Left colon (tissue), 2 donors: ENCODE measurements at regions not wholly inside any gene's neighbourhood (a gene's known extent, or its start where the extent isn't known, plus 50 kb on each side); places are given as distances from the start of the nearest gene placed in this dataset.
A peak's percentile ranks its signal among the peaks of the same experiment; 100 is the strongest.

Source experiments
- ATAC-seq: fragments of 200-7000 bp; cut with Tn5 transposase; one replicate; pipeline ENCODE4 v1.9.1; 2020; ENCODE audit warnings: mild to moderate bottlenecking, moderate library complexity
- DNase-seq, 2 donors: peaks; one replicate each; pipeline ENCODE4 v3.0.0-alpha.2; 2020
- intact Hi-C, 2 donors: fragments of 100-400 bp; cut with DNase I in 1 of 2; cut with micrococcal nuclease in 1 of 2; formaldehyde crosslinking; loops; one replicate each; pipeline versions ENCODE4 v1.11.2 to v1.14.0; 2022; cut with DNase I, micrococcal nuclease
- donor health status: DM: no; HTN: no; CAD: no.
- donor health status: DM: yes; HTN: yes; CAD: no.

GRCh38 chr1:183719289-183719688 is 66.2 kb upstream of the APOBEC4 start:
- intact Hi-C loops = no loop called here
- no peak for DNase-seq
- peak; percentile 44 for ATAC-seq

DNA sequence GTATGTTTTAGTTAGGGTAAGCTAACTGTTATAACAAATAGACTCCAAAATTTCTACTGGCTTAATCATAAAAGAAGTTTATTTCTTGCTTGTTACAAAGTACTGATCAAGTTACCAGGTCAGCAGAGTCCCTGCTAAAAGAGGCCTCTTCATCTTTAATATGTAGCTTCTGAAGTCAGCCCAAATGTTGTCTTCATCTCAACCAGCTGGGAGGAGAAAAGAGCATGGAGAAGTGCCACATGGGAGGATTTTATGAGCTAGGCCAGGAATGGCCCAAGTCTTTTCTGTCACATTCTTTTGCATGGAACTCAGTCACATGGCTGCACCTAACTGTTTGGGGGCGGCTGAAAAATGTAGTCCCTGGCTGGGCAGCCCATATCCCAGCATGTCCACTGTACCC is 63.2 kb upstream of the APOBEC4 start:
- DNase-seq (no peak), ATAC-seq (no peak)
- intact Hi-C loops = no loop called here

GRCh38 chr1:183711741-183712361 is 58.7 kb upstream of the APOBEC4 start:
- ATAC-seq (no peak), DNase-seq (no peak)
- intact Hi-C loops = no loop called here

GRCh38 chr1:183711165-183711682 is 58.1 kb upstream of the APOBEC4 start:
- ATAC-seq (no peak), DNase-seq (no peak)
- intact Hi-C loops = no loop called here

DNA sequence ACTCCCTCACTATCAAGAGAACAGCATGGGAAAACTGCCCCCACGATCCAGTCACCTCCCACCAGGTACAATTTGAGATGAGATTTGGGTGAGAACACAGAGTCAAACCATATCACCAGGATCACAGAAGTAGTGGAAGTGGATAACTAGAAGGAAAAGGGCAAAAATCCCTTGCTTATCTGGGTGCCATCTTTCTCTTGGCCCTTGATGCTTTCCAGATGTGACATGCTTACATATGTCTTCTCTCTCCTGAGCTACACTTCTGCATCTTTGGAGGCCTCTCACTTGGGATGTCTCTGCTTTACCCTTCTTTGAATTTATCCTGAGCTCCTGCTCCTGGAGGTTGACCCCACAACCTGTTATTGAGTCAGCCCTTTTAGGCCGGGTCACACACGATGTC is 57.6 kb upstream of the APOBEC4 start:
- intact Hi-C loops = no loop called here
- no peak for DNase-seq

DNA sequence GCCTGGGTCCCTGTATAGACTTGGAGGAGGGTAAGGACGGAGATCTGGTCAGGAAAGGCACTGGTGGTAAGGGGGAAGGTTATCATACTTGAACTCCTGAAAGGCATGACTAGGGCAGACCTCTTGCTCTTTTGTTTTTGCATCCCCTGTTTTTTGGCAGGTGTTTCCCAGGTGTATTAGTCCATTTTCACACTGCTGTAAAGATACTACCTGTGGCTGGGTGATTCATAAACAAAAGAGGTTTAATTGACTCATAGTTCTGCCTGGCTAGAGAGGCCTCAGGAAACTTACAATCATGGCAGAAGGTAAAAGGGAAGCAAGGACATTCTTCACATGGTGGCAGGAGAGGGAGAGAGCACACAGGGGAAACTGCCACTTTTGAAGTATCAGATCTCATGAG is 57.2 kb upstream of the APOBEC4 start:
- ATAC-seq (no peak), DNase-seq (no peak)
- intact Hi-C loops = no loop called here

More for the DNA sequence above, 57.6 kb upstream of the APOBEC4 start:
- no peak for ATAC-seq

DNA sequence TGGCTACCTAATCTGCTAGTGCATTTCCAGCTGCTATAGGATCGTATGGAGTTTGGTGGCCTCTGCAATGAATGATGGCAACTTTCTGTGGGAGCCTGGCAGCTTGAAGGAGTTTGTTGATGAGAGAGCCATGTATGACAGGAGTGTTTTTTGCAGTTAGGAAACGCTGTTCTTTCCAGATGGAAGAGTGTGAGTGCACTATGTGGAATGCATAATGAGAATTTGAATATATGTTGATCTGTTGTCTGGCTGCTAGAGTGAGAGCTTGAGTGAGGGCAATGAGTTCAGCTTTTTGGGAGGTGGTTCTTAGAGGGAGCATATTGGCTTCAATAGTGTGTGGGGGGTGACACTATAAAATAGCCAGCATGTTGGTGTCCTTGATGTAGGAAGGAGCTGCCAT is 51.0 kb upstream of the APOBEC4 start:
- ATAC-seq (no peak), DNase-seq (no peak)
- intact Hi-C loops = no loop called here
